DOHH2 (cell line): ENCODE measurements at regions not wholly inside any gene's neighbourhood (a gene's known extent, or its start where the extent isn't known, plus 50 kb on each side); places are given as distances from the start of the nearest gene placed in this dataset.

ENCODE experiments used
- H3F3A ChIP-seq: fragments of 200-600 bp; sonication (generic), shearing (Covaris generic); 2 replicates; pipeline ENCODE4 v1.6.0; 2016; ENCODE audit warnings: antibody characterized with exemption, mild to moderate bottlenecking; ENCODE audit not compliant: control insufficient read depth, insufficient read depth
- H3K27ac ChIP-seq: fragments of 200-600 bp; sonication (generic); 2 replicates; pipeline ENCODE4 v1.5.1; 2014; ENCODE audit warnings: low read depth, mild to moderate bottlenecking, low read length, moderate library complexity
- H3K27me3 ChIP-seq: fragments of 200-600 bp; sonication (generic); 2 replicates; pipeline ENCODE4 v1.6.1; 2014; ENCODE audit warnings: mild to moderate bottlenecking, low read length, mixed read lengths; ENCODE audit not compliant: control insufficient read depth
- H3K36me3 ChIP-seq: fragments of 200-600 bp; sonication (generic); 2 replicates; pipeline ENCODE4 v1.6.1; 2014; ENCODE audit warnings: mild to moderate bottlenecking, low read length, moderate library complexity, mixed read lengths; ENCODE audit not compliant: control insufficient read depth
- H3K4me1 ChIP-seq: fragments of 200-600 bp; sonication (generic); 2 replicates; pipeline ENCODE4 v1.6.1; 2014; ENCODE audit warnings: mild to moderate bottlenecking, low read length, mixed read lengths; ENCODE audit not compliant: control insufficient read depth
- H3K4me2 ChIP-seq: fragments of 200-600 bp; sonication (generic); 2 replicates; pipeline ENCODE4 v1.6.0; 2014; ENCODE audit warnings: mild to moderate bottlenecking, low read length, moderate library complexity
- H3K4me3 ChIP-seq: fragments of 200-600 bp; sonication (generic); 2 replicates; pipeline ENCODE4 v1.5.1; 2014; ENCODE audit warnings: mild to moderate bottlenecking, low read length, mixed read lengths
- H3K79me2 ChIP-seq: fragments of 200-600 bp; sonication (generic); 2 replicates; pipeline ENCODE4 v1.6.1; 2014; ENCODE audit warnings: mild to moderate bottlenecking, low read length, mixed read lengths; ENCODE audit not compliant: control insufficient read depth
- H3K9me2 ChIP-seq: fragments of 200-600 bp; sonication (generic); replicated peaks from 2 replicates; pipeline ENCODE4 v1.6.1; 2014; ENCODE audit warnings: mild to moderate bottlenecking, low read length, mixed read lengths; ENCODE audit not compliant: control insufficient read depth
- H3K9me3 ChIP-seq: fragments of 200-600 bp; sonication (generic); 2 replicates; pipeline ENCODE4 v1.6.1; 2014; ENCODE audit warnings: antibody characterized with exemption, low read length, mixed read lengths; ENCODE audit not compliant: control insufficient read depth, insufficient read depth
- H4K20me1 ChIP-seq: fragments of 200-600 bp; sonication (generic); 2 replicates; pipeline ENCODE4 v1.6.0; 2014; ENCODE audit warnings: low read depth, mild to moderate bottlenecking, antibody characterized with exemption, low read length, moderate library complexity; ENCODE audit not compliant: control insufficient read depth, insufficient read depth
- EZH2phosphoT487 ChIP-seq: fragments of 200-600 bp; sonication (generic); IDR thresholded peaks from 2 replicates; pipeline ENCODE4 v1.6.1; 2017; ENCODE audit warnings: borderline replicate concordance, mild to moderate bottlenecking, antibody characterized with exemption, low read length, moderate library complexity, mixed read lengths
- TF ChIP-seq, protein P1 (sequence below): fragments of 200-600 bp; sonication (generic); IDR thresholded peaks from one replicate; pipeline ENCODE4 v1.5.1; 2014; ENCODE audit warnings: antibody characterized with exemption, mild to moderate bottlenecking, low read depth, low read length; ENCODE audit not compliant: poor library complexity, severe bottlenecking

DNA sequence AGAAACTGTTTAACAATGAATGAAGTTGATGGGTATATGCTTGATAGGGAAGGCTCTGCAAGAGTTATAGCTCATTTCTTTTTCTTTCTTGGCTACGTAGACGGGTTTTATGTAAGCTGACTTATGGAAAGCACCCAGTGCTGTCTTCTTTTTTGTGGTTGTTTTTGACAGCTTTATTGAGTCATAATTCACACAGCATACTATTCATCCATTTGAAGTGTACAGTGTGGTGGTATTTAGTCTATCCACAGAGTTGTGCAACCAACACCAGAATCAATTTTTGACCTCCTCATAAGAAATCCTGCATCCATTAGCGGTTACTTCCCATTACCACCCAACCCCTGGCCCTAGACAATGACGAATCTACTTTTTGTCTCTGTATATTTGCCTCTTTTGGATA is 240.6 kb upstream of the KIAA1217 start:
- Histone ChIP-seq H3F3A (no peaks in the 10 kb centered on the region), H3K79me2 (no peaks in the 10 kb centered on the region), H3K4me1 (no peaks in the 10 kb centered on the region)

DNA sequence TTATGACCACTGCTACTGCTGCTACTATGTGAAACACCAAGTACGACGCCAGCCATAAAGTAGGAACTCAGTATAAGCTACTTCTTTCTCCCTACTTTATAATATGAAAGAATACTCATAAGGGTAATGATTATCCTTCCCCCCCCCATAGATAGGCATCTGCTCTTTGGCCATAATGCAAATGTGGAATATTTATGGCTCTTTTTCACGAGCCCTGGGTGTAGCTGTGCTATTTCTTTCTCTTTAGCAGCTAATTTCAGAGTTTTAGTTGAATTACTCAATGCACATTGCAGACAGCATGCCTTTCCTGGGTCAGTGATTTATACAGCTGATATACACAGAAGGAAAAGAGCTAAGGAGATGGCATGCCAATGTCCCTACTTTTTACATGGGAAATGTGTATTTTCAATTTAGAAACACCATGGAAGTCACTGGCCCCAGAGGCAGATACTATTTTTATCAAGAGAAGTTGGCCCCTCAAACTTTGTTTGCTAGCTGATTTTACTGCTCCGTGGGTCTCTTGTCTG is 234.1 kb upstream of the KIAA1217 start:
- Histone ChIP-seq H3F3A (no peaks in the 10 kb centered on the region), H3K27me3 (peaks cover 3% of the 10 kb centered on the region; the same call in 1 of the 2 replicates), H3K9me3 (no peaks in the 10 kb centered on the region), H3K9me2 (no peaks in the 10 kb centered on the region), H3K79me2 (no peaks in the 10 kb centered on the region), H3K4me1 (no peaks in the 10 kb centered on the region; the same call in 1 of the 2 replicates), H3K27ac (no peak overlapping the region), H3K36me3 (no peaks in the 10 kb centered on the region), H3K4me3 (no peak overlapping the region), H3K4me2 (no peak overlapping the region), H4K20me1 (no peaks in the 10 kb centered on the region)
- TF ChIP-seq, protein P1, sequence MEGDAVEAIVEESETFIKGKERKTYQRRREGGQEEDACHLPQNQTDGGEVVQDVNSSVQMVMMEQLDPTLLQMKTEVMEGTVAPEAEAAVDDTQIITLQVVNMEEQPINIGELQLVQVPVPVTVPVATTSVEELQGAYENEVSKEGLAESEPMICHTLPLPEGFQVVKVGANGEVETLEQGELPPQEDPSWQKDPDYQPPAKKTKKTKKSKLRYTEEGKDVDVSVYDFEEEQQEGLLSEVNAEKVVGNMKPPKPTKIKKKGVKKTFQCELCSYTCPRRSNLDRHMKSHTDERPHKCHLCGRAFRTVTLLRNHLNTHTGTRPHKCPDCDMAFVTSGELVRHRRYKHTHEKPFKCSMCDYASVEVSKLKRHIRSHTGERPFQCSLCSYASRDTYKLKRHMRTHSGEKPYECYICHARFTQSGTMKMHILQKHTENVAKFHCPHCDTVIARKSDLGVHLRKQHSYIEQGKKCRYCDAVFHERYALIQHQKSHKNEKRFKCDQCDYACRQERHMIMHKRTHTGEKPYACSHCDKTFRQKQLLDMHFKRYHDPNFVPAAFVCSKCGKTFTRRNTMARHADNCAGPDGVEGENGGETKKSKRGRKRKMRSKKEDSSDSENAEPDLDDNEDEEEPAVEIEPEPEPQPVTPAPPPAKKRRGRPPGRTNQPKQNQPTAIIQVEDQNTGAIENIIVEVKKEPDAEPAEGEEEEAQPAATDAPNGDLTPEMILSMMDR = no peak
- TF ChIP-seq EZH2phosphoT487 = no peak

More for the DNA sequence above, 240.6 kb upstream of the KIAA1217 start:
- Histone ChIP-seq H3K4me2 (no peak overlapping the region), H3K9me3 (no peaks in the 10 kb centered on the region), H3K27me3 (no peaks in the 10 kb centered on the region), H3K4me3 (no peak overlapping the region), H3K36me3 (no peaks in the 10 kb centered on the region), H3K9me2 (no peaks in the 10 kb centered on the region), H4K20me1 (no peaks in the 10 kb centered on the region), H3K27ac (no peak overlapping the region)
- TF ChIP-seq, protein P1 = no peak
- TF ChIP-seq EZH2phosphoT487 = no peak

DNA sequence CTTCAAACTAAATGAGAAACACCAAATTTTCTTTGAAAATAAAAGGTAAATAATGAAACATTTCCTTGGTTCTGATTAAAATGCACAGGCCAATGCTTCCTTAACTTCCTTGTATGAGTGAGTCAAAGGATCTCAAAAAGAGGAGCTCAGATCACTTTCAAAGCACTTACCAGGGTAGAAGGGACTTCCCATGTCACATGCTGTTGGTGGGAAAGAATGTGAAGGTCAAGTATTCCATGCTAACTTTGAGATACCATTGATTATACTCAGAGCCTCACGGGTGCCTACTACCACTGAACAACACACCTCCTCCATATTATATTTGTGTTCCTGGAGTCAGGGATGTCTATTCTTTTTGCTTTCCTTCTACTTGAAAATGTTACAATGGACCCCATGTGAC is 233.5 kb upstream of the KIAA1217 start:
- no peak overlapping the region for H3K4me2 ChIP-seq
- H3K79me2 ChIP-seq = no peaks in the 10 kb centered on the region
- H3K27ac ChIP-seq = no peak overlapping the region
- TF ChIP-seq EZH2phosphoT487 = no peak
- TF ChIP-seq, protein P1 = no peak
- H3K4me3 ChIP-seq = no peak overlapping the region
- H4K20me1 ChIP-seq = no peaks in the 10 kb centered on the region
- peaks cover 3% of the 10 kb centered on the region; the same call in 1 of the 2 replicates for H3K27me3 ChIP-seq
- no peaks in the 10 kb centered on the region for H3K9me2 ChIP-seq
- H3F3A ChIP-seq = no peaks in the 10 kb centered on the region
- H3K9me3 ChIP-seq = no peaks in the 10 kb centered on the region
- no peaks in the 10 kb centered on the region for H3K36me3 ChIP-seq
- peaks cover 6% of the 10 kb centered on the region for H3K4me1 ChIP-seq
